ENCODE measurements at regions not wholly inside any gene's neighbourhood (a gene's known extent, or its start where the extent isn't known, plus 50 kb on each side); places are given as distances from the start of the nearest gene placed in this dataset.

GRCh38 chr4:44914748-44915147 lies 188.4 kb upstream of the GNPDA2 start:
- no peaks in the 10 kb centered on the region for H3K9me3 Mint-ChIP-seq (ENCODE audit: unreplicated experiment)
- DNase-seq (ENCODE audit: extremely low spot score, unreplicated experiment) = no peak
- peaks cover 5% of the 10 kb centered on the region for H3K27me3 Mint-ChIP-seq (ENCODE audit: unreplicated experiment)
- H3K4me1 Mint-ChIP-seq (ENCODE audit: unreplicated experiment) = no peaks in the 10 kb centered on the region
- H3K4me3 Mint-ChIP-seq (ENCODE audit: unreplicated experiment) = no peak overlapping the region
- TF ChIP-seq, protein P1, sequence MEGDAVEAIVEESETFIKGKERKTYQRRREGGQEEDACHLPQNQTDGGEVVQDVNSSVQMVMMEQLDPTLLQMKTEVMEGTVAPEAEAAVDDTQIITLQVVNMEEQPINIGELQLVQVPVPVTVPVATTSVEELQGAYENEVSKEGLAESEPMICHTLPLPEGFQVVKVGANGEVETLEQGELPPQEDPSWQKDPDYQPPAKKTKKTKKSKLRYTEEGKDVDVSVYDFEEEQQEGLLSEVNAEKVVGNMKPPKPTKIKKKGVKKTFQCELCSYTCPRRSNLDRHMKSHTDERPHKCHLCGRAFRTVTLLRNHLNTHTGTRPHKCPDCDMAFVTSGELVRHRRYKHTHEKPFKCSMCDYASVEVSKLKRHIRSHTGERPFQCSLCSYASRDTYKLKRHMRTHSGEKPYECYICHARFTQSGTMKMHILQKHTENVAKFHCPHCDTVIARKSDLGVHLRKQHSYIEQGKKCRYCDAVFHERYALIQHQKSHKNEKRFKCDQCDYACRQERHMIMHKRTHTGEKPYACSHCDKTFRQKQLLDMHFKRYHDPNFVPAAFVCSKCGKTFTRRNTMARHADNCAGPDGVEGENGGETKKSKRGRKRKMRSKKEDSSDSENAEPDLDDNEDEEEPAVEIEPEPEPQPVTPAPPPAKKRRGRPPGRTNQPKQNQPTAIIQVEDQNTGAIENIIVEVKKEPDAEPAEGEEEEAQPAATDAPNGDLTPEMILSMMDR (IDR thresholded peaks at IDR 0.05) = no peak
- H3K27ac Mint-ChIP-seq (ENCODE audit: unreplicated experiment) = no peak overlapping the region
- no peaks in the 10 kb centered on the region for H3K36me3 Mint-ChIP-seq (ENCODE audit: unreplicated experiment)

GRCh38 chr4:44914223-44914622 lies 187.9 kb upstream of the GNPDA2 start:
- TF ChIP-seq, protein P1 (IDR thresholded peaks at IDR 0.05) = no peak
- Mint-ChIP-seq H3K9me3 (ENCODE audit: unreplicated experiment) (no peaks in the 10 kb centered on the region), H3K4me1 (ENCODE audit: unreplicated experiment) (no peaks in the 10 kb centered on the region), H3K4me3 (ENCODE audit: unreplicated experiment) (no peak overlapping the region), H3K27me3 (ENCODE audit: unreplicated experiment) (peaks cover 5% of the 10 kb centered on the region), H3K27ac (ENCODE audit: unreplicated experiment) (no peak overlapping the region), H3K36me3 (ENCODE audit: unreplicated experiment) (no peaks in the 10 kb centered on the region)
- DNase-seq (ENCODE audit: extremely low spot score, unreplicated experiment) = no peak

- TF ChIP-seq, protein P1 (IDR thresholded peaks at IDR 0.05) = no peak
- Mint-ChIP-seq H3K36me3 (ENCODE audit: unreplicated experiment) (no peaks in the 10 kb centered on the region), H3K4me3 (ENCODE audit: unreplicated experiment) (no peak overlapping the region), H3K27ac (ENCODE audit: unreplicated experiment) (no peak overlapping the region), H3K4me1 (ENCODE audit: unreplicated experiment) (no peaks in the 10 kb centered on the region), H3K9me3 (ENCODE audit: unreplicated experiment) (no peaks in the 10 kb centered on the region), H3K27me3 (ENCODE audit: unreplicated experiment) (peaks cover 5% of the 10 kb centered on the region)
- no peak for DNase-seq (ENCODE audit: extremely low spot score, unreplicated experiment)
These were observed 186.6 kb upstream of the GNPDA2 start for GRCh38 chr4:44912980-44913379.

- Mint-ChIP-seq H3K27ac (ENCODE audit: unreplicated experiment) (no peak overlapping the region), H3K36me3 (ENCODE audit: unreplicated experiment) (no peaks in the 10 kb centered on the region), H3K27me3 (ENCODE audit: unreplicated experiment) (no peaks in the 10 kb centered on the region), H3K4me3 (ENCODE audit: unreplicated experiment) (no peak overlapping the region), H3K4me1 (ENCODE audit: unreplicated experiment) (no peaks in the 10 kb centered on the region), H3K9me3 (ENCODE audit: unreplicated experiment) (no peaks in the 10 kb centered on the region)
- TF ChIP-seq, protein P1 (IDR thresholded peaks at IDR 0.05) = no peak
- DNase-seq (ENCODE audit: extremely low spot score, unreplicated experiment) = no peak
These were observed 182.2 kb upstream of the GNPDA2 start for GRCh38 chr4:44908565-44908964.

- TF ChIP-seq, protein P1 (IDR thresholded peaks at IDR 0.05) = no peak
- no peaks in the 10 kb centered on the region for H3K9me3 Mint-ChIP-seq (ENCODE audit: unreplicated experiment)
- H3K36me3 Mint-ChIP-seq (ENCODE audit: unreplicated experiment) = no peaks in the 10 kb centered on the region
- no peak overlapping the region for H3K4me3 Mint-ChIP-seq (ENCODE audit: unreplicated experiment)
- no peak overlapping the region for H3K27ac Mint-ChIP-seq (ENCODE audit: unreplicated experiment)
- no peaks in the 10 kb centered on the region for H3K27me3 Mint-ChIP-seq (ENCODE audit: unreplicated experiment)
- DNase-seq (ENCODE audit: extremely low spot score, unreplicated experiment) = no peak
- no peaks in the 10 kb centered on the region for H3K4me1 Mint-ChIP-seq (ENCODE audit: unreplicated experiment)
These were observed 145.9 kb upstream of the GNPDA2 start for GRCh38 chr4:44872246-44872645.

All from osteocyte (in vitro differentiated cells).